CD1c-positive myeloid dendritic cell (primary cell): ENCODE measurements at regions not wholly inside any gene's neighbourhood (a gene's known extent, or its start where the extent isn't known, plus 50 kb on each side); places are given as distances from the start of the nearest gene placed in this dataset.
"Not testable (repeated sequence)": the region's sequence is repeated elsewhere in the genome, so short reads cannot be mapped to it uniquely, and the experiment has no call there.

ENCODE experiments used
- DNase-seq: peaks from one replicate; pipeline ENCODE4 v3.0.0-alpha.2; 2016; ENCODE audit errors: extremely low spot score

DNA sequence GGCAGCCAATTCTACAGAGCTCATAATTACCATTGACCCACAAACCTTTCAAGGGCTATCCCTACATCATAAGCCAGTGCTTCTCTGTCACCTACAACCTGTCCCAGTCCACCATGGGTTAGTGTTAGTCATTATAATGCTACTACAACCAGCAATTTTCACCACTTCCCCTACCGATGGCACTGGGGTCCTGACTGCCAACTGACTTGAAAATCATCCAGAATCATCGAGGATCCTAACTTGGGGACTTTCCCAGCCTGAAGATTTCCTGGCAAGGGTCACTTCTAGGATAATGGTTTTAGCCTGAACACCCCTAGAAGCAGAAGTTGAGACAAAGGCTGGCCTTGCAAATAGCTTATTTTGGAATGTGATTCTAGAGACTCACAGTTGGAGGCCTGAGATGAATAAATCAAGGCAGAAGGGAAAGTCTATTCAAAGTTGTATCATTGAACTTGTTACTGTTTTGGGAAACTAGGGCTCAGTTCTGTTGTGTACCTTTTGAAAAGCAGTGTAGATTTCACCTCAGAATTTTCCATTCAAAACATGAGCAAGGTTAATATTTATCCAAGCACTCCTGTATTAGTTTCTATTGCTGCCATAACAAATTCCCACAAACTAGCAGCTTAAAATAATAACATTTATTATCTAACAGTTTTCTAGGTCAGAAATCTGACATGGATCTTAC lies 633.0 kb downstream of the LRRC70 start:
- DNase-seq: no peak

GRCh38 chr5:63205976-63206375 lies 627.4 kb downstream of the LRRC70 start:
- DNase-seq: no peak

- DNase-seq: no peak
Observed at GRCh38 chr5:63201738-63202137, 623.1 kb downstream of the LRRC70 start.

DNA sequence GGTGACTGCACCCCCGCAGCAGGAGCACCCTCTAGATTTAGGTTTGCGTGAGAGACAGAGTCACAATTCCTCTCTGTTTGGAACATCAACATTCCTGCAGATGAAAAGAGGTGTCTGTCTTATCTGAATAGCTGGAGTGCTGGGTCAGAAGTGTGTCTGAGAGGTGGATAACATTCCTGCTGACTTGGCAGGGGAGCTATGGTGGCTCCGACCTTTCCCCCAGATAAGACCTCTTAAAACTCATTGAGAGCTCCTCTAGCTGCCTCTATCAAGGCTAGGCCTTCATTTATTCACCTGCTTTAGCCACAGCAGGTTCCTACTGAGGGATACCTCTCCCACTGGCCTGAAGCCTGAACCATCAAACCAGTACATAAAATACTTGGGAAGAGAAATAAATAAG lies 615.5 kb downstream of the LRRC70 start:
- no peak for DNase-seq

- not testable (repeated sequence) for DNase-seq
Observed at GRCh38 chr5:63180190-63180589, 601.6 kb downstream of the LRRC70 start.

GRCh38 chr5:63175850-63176249 lies 597.2 kb downstream of the LRRC70 start:
- no peak for DNase-seq

- no peak for DNase-seq
Observed at GRCh38 chr5:63170486-63170885, 591.9 kb downstream of the LRRC70 start.

GRCh38 chr5:63164838-63165535 lies 586.4 kb downstream of the LRRC70 start:
- DNase-seq: no peak

DNA sequence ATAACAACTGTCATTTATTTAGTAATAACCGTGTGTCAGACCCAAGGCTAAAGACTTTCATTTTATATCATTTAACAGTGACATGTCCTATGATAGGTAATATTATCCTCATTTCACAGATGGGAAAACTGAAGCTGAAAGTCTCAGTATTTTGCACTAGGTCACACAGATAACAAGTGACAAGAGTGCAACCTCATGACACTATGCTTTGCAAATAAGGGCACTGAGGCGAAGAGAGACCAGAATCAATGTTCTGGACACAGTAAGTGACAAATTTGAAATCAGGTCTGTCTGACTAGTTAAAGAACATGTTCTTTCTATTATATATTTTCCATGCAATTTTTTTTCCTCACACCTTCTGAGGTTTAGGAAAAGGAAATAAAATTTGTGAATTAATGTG lies 585.7 kb downstream of the LRRC70 start:
- no peak for DNase-seq

- no peak for DNase-seq
Observed at GRCh38 chr5:63155310-63155631, 576.7 kb downstream of the LRRC70 start.

GRCh38 chr5:63154476-63155309 lies 576.1 kb downstream of the LRRC70 start:
- DNase-seq: no peak

DNA sequence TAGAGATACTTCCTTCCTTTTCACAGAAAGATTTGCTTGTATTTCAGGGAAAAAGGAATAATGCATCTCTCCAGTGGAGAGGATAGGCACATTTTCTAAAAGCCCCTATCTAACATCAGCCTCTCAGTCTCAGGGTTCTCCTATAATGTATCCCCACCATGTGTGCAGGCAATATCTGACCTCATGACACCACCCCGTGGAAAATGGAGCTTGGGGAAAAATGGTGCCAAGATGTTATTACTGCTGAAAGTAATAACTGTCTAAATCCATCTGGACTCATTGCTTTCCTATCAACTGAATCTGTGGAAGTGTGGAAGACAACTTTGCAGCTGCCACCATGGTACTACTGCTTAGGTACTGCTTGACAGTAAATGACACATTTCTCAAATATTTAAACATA lies 574.3 kb downstream of the LRRC70 start:
- no peak for DNase-seq

GRCh38 chr5:63145167-63145566 lies 566.5 kb downstream of the LRRC70 start:
- no peak for DNase-seq

DNA sequence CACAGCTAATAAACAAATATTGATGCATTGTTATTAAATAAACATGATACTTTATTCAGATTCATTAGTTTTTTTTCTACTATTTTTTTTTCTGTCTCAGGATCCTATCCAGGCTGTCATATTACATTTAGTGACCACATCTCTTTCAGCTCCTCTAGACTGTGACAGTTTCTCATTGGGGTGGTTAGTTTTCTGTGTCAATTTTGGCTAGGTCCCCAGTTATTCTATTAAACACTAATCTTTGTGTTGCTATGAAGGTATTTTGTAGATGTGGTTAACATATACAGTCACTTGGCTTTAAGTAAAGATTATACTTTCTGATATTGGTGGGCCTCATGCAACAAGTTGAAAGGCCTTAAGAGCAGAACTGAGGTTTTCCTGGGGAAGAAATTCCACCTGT lies 563.0 kb downstream of the LRRC70 start:
- DNase-seq: no peak

GRCh38 chr5:63135291-63135690 lies 556.7 kb downstream of the LRRC70 start:
- DNase-seq: no peak

DNA sequence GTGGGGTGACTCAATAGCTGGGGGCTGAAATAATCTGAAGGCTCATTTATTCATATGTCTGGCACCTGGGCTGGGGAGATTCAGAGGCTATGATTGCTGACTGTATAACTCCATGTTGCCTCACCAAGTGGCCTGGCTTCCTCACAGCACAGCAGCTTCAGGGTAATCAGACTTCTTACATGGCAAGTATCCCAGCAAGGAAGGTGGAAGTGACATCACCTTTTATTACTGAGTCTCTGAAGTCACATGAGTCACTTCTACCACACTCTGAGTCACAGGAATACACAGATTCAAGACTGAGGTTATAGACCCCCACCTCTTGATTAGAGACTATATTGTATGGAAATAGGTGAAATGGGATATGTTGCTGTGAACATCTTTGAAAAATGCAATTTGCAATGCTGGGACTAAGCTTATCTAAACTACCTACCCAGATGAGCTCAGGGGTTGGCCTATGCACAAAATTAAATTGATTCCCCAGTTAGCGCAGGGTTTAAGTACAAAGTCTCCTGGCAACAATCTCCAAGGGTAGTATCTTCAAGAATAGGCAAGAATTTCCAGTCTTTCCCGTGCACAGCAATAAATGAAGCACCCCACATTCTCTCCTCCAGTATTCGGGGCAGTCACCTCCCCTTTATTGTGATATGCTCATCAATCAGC lies 553.1 kb downstream of the LRRC70 start:
- no peak for DNase-seq

GRCh38 chr5:63128761-63129160 lies 550.1 kb downstream of the LRRC70 start:
- no peak for DNase-seq

DNA sequence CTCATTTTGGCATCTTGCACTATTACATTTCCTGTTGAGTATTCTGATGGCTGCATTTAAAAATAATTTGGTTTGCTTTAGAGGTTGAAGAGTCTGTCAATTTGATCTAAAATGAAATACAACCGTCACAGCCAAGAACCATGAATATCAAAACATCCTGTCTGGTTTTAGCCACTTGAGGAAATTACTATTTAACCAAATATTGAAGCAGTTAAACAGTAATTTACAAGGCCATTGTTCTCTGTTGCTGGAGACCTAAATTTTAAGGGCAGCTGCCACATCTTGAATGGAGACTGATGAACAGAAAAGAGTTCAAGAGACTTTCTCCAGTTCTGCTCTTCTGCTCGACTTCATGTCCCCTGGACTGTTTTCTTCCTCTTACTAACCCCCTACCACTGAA lies 549.4 kb downstream of the LRRC70 start:
- no peak for DNase-seq

DNA sequence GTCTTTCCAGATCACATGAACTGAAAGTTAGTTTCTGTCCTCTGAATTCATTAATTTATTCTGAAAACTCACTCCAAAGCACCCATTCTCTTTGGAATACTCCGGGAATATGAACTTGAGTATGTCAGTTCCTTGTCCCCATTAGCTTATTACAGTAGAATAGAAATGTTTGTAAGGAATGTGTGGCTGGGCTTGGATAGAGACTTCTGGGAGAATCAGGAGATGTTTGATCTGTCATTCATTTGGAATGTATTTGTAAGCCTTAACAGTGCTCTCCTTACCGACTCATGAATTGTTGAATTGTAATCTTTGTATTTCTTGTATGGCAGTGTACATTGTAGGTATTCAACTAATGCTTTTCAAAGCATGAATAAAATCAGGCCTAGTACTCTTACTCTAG lies 548.4 kb downstream of the LRRC70 start:
- DNase-seq: no peak

GRCh38 chr5:63125862-63126261 lies 547.2 kb downstream of the LRRC70 start:
- DNase-seq: no peak

GRCh38 chr5:63125392-63125791 lies 546.8 kb downstream of the LRRC70 start:
- DNase-seq: no peak

DNA sequence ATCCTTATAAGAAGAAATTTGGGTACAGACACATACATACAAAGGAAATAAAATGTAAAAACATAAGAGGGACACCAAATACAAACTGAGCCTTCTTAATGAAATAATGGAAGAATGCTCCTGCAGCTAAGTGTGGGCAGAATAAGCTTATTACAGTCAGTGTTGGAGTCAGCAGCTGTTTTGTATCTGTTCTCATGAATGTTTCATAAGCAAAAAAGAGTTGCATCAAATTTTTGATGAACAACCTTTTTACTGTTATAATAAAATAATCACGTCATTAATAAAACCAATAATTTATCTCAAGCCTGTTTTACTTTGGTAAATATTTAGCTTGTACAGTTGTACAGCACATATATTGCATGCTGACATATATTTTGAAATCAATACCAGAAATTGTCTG lies 545.6 kb downstream of the LRRC70 start:
- DNase-seq: no peak
